Posterior cingulate gyrus (tissue), 11 donors: ENCODE measurements at regions not wholly inside any gene's neighbourhood (a gene's known extent, or its start where the extent isn't known, plus 50 kb on each side); places are given as distances from the start of the nearest gene placed in this dataset.

Experiments used
- DNase-seq, 10 donors: peaks; one replicate each; pipeline versions ENCODE4 v3.0.0 to v3.0.0-alpha.2; 2020 to 2021; ENCODE audit warnings: mixed read lengths in 3 of 10
- intact Hi-C: fragments of 100-400 bp; cut with DNase I; formaldehyde crosslinking; loops from one replicate; pipeline ENCODE4 v1.15.1; 2023

DNA sequence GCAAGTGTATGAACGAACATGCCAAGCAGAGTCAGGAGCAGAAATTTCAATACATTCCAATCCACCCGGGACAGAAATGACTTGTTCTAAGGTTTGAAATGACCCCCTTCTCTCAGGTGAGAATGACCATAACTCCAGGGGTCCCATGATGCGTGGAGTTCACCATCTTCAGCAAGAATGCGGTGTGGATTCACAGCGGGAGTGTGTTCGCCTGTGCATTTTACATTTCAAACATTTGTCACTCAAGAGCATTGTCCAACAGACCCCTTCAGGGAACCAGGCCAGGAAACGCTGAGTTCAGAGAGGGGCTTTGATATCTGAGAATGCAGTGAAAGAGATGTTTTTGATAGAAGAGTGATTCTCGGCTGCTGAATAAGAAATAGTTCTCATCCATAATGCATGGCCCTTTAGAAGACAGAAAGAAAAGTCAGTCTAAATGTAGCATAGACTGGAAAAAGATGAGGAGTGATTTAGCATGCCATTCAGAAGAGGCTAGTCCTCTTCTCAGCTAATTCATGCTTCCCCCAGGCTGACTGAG, 200.3 kb upstream of the KCNG1 start:
- intact Hi-C loops = no loop called here
- DNase-seq = no peak

DNA sequence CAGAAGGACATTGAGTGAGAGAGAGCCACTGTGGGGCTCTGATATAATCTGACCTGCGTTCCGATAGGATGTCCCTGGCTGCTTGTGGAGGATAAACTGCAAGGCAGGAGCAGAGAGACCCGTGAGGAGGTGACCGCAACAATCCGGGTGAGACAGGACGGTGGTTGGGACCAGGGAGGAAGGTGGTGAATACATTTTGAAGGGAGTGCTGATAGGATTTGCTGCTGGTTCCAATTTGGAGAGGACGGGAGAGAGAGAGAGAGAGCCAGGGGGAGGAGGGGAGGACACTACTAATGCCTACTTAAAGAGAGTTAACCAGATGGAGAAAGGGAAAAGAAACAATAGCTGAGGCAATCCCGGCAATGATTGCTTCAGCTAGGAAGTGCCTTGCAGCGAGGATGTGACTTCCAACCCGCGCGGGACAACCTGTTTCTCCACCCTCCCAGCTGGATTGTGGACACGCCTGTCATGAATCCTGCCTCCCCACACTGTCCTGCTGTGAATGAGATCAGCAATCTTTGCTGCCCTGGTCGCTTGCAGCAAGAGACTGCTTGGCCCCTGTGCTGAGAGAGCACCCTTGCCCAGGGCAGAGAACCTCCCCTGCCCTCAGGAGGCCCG, 199.0 kb upstream of the KCNG1 start:
- DNase-seq = no peak
- intact Hi-C loops = loop anchor here (2.0 kb wide), 1 partner anchor 85 kb away; no protein-coding TSS in a partner anchor

- intact Hi-C loops = loop anchor here (2.0 kb wide), 1 partner anchor 86 kb away; no protein-coding TSS in a partner anchor
- no peak for DNase-seq
Observed at GRCh38 chr20:51221103-51221502, 198.2 kb upstream of the KCNG1 start.

- intact Hi-C loops = loop anchor here (2.0 kb wide), 1 partner anchor 87 kb away; no protein-coding TSS in a partner anchor
- peak in 7 of 10 donors; percentile 14 to 90 (median 50) for DNase-seq
Observed at GRCh38 chr20:51220293-51220706, 197.4 kb upstream of the KCNG1 start.

DNA sequence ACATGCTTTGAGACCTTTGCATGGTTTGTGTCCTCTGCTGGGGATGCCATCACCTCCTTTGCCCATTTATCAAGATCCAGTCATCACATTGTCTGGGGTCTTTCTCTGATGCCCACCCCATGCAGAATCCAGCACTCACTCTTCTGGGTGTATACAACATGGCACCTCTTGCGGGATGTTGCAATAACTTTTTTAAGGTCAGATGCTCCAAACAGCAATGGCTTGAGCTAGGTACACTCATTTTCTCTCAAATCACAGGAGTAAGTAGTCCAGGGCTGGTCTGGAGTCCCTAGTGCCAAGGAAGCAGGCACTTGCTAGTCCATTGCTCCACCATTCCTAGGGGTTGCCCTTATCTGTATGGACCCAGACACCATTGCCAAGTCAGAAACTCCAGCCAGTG, 196.6 kb upstream of the KCNG1 start:
- intact Hi-C loops = no loop called here
- no peak for DNase-seq

DNA sequence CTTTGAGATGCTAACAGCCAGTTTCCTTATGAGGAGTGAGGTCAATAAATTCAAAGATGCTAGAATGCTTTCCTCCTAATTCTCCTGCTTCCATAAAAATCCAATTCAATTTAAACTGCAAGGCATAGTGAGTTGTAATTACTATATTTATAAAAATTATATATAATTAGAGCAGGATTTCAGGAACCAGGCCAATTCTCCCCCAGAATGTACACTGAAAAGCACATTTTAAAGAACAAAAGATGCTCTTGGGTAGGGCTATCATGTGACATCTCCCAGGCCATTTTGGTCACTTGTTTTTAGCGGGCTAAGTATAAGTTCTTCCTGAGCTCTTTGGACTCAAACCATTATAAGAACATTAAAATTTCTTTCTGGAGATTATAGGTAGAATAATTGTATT, 195.7 kb upstream of the KCNG1 start:
- intact Hi-C loops = no loop called here
- DNase-seq = no peak

- no peak for DNase-seq
- intact Hi-C loops = no loop called here
Observed at GRCh38 chr20:51217347-51218045, 194.6 kb upstream of the KCNG1 start.

GRCh38 chr20:51216850-51217249, 193.9 kb upstream of the KCNG1 start:
- intact Hi-C loops = no loop called here
- no peak for DNase-seq

GRCh38 chr20:51212816-51213215, 189.9 kb upstream of the KCNG1 start:
- DNase-seq = no peak
- intact Hi-C loops = no loop called here

GRCh38 chr20:51211191-51211590, 188.3 kb upstream of the KCNG1 start:
- no peak for DNase-seq
- intact Hi-C loops = no loop called here

GRCh38 chr20:51210084-51210483, 187.2 kb upstream of the KCNG1 start:
- intact Hi-C loops = no loop called here
- DNase-seq = no peak

- no peak for DNase-seq
- intact Hi-C loops = no loop called here
Observed at GRCh38 chr20:51208162-51208561, 185.3 kb upstream of the KCNG1 start.

- intact Hi-C loops = no loop called here
- no peak for DNase-seq
Observed at GRCh38 chr20:51206032-51206662, 183.2 kb upstream of the KCNG1 start.

DNA sequence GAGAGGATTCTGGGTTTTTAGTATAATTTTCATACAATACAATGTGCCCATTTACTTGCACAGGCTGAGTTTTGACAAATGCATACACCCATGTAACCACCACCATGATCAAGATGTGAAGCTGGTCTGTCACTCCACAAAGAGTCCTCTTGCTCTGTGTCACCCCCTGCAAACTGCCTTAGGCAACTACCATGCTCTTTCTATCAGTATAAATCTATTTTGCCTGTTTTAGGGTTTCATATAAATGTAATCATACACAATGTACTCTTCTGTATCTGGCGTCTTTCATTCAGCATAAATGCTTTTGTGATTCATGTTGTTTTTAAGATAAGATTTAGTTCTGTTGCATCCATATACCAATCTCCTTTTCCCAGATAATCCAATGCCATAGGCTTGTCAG, 181.9 kb upstream of the KCNG1 start:
- no peak for DNase-seq
- intact Hi-C loops = no loop called here

DNA sequence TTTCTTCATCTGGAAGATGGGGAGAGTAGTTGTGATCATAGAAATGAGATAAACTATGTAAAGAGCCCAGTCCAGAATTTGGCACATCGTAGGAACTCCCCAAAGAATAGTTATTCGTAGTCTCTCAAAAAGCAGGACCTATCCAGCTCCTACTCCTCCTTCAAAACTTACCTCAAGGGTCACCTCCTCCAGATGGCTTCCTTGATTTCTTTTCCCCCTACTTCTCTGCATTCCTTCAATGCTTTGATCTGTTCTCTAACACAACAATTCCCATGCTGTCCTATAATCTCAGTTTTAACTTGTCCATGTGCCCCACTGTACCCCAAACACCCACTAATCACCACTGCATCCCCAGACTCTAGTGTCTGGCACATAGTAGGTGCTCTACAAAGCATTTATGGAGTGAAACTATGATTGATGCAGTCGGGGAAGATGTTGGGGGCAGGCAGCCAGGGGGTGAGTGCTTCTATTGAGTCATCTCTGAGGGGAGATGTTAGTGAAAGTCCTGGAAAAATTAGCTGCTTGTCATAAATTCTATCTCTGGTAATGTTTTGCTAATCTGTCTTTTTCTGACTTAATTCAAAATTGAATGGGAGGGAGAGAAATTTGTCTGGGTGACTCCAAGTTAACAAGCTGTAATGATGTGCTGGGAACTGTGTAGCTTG, 181.3 kb upstream of the KCNG1 start:
- no peak for DNase-seq
- intact Hi-C loops = no loop called here

DNA sequence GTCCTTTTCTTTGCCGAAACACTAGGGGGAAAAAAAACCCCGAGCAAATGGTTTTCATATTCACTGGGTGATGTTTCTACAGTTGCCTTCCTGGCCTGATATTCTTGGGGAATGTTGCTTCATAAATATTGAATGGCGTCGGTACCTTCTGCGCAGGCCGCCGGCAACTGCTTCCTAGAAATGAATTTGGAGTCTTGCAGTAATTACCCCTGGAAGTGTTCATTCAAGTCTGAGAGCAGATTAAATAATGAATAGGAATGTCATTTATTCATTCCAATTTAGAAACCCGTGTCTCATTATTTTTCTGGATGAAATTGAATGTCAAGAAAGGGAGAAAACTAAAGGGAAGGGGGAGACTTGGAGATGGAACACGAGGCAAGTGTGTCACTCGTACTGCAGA, 179.4 kb upstream of the KCNG1 start:
- DNase-seq = no peak
- intact Hi-C loops = no loop called here

- intact Hi-C loops = no loop called here
Observed at GRCh38 chr20:51199920-51200319, 177.0 kb upstream of the KCNG1 start.

GRCh38 chr20:51198876-51199523, 176.1 kb upstream of the KCNG1 start:
- intact Hi-C loops = no loop called here
- no peak for DNase-seq

More at GRCh38 chr20:51199920-51200319, 177.0 kb upstream of the KCNG1 start:
- DNase-seq = no peak

GRCh38 chr20:51198238-51198637, 175.3 kb upstream of the KCNG1 start:
- intact Hi-C loops = no loop called here
- DNase-seq = no peak

DNA sequence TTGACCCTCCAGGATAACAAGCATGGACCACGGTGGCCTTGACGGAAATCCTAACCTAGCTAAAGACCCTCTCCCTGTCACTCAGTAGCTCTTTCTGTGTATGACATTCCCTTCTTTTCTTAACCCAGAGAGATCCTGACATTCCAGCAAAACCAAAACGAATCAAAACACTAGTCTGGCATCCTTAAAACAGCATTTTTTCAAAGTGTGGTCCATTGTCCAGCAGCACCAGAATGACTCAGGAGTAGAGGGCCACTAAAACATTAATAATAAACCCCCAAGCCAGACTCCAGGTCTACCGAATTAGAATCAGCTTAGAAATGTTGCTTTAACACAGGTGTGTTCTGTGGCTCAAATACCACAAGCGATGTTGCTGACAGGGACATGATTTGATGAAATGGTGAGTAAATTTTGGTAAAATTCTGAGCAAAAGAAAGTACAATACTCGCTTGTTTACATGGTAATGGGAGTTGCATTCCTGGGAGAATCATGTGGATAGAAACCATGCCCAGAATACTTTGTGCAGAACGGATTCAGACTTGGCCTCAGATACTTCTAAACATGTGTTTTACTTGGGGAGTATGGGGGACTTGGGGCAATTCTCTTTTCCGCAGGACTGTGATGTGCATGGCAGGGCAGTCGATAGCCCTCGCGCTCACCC, 174.2 kb upstream of the KCNG1 start:
- DNase-seq = no peak
- intact Hi-C loops = no loop called here
